RWPE1 (cell line): ENCODE measurements at regions not wholly inside any gene's neighbourhood (a gene's known extent, or its start where the extent isn't known, plus 50 kb on each side); places are given as distances from the start of the nearest gene placed in this dataset.

Experiments
- CTCF ChIA-PET: fragments of 350-600 bp; sonication (Branson Sonifier 250); formaldehyde crosslinking; extraction: SDS; loops from one replicate; lab custom pipeline; 2021; lab: Yijun Ruan, JAX
- POLR2A ChIA-PET: fragments of 400-600 bp; formaldehyde crosslinking; extraction: SDS; loops from one replicate; lab custom pipeline; 2020; ENCODE audit warnings: antibody characterized with exemption; ENCODE audit not compliant: low non-redundant PET; lab: Yijun Ruan, JAX
- DNase-seq: peaks from one replicate; pipeline ENCODE4 v3.0.0; 2012; ENCODE audit warnings: low spot score
- H3K27ac ChIP-seq: fragments of 450-650 bp; 2 replicates; pipeline ENCODE4 v1.5.1; 2017
- TF ChIP-seq, protein P1 (sequence below): fragments of 450-650 bp; conservative IDR thresholded peaks from 2 replicates; pipeline ENCODE4 v1.5.1; 2017; ENCODE audit warnings: low read depth, mild to moderate bottlenecking

DNA sequence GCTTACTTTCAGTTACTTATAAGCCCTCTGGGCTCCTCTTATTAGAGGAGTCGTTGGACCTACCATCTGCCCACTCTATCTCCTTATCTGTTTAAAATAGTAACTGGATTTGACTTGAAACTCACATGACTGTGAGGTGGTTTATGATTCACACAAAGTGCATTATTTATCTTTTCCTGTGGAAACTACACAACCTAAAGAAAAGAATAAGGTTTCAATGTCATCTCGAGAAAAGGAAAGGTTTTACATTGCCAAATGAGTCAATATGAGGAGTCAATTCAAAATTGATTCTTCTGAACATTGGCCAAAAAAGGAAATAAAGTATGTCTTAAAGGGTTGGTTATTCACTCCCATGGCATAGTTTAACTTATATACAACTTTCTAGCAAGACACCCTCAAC lies 225.0 kb upstream of the G2E3 start:
- DNase-seq, result no peak
- TF ChIP-seq, protein P1, sequence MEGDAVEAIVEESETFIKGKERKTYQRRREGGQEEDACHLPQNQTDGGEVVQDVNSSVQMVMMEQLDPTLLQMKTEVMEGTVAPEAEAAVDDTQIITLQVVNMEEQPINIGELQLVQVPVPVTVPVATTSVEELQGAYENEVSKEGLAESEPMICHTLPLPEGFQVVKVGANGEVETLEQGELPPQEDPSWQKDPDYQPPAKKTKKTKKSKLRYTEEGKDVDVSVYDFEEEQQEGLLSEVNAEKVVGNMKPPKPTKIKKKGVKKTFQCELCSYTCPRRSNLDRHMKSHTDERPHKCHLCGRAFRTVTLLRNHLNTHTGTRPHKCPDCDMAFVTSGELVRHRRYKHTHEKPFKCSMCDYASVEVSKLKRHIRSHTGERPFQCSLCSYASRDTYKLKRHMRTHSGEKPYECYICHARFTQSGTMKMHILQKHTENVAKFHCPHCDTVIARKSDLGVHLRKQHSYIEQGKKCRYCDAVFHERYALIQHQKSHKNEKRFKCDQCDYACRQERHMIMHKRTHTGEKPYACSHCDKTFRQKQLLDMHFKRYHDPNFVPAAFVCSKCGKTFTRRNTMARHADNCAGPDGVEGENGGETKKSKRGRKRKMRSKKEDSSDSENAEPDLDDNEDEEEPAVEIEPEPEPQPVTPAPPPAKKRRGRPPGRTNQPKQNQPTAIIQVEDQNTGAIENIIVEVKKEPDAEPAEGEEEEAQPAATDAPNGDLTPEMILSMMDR, result no peak
- no peak overlapping the region for H3K27ac ChIP-seq
- POLR2A ChIA-PET, result no interaction called here
- CTCF ChIA-PET, result no interaction called here

DNA sequence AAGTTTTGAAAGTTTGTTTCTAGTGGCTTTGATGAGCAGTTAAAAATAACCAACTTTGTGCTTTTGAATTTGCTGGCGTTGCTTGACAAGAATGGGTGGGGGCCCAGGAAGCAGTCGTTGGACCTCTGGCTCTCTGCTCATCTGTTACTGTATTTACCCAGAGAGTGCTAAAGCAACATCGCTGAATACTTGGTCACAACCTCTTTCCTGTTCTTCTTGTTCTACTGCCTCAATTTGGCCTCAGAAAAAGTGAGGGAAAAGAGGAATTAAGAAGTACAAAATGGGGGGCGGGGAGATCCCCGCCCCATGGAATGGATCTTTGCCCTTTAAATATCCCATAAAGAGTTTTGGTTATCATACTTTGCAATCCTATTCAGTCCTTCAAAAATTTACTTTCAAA lies 221.5 kb upstream of the G2E3 start:
- TF ChIP-seq, protein P1, result no peak
- DNase-seq, result no peak
- H3K27ac ChIP-seq, result no peak overlapping the region
- ChIA-PET CTCF (no interaction called here), POLR2A (no interaction called here)

DNA sequence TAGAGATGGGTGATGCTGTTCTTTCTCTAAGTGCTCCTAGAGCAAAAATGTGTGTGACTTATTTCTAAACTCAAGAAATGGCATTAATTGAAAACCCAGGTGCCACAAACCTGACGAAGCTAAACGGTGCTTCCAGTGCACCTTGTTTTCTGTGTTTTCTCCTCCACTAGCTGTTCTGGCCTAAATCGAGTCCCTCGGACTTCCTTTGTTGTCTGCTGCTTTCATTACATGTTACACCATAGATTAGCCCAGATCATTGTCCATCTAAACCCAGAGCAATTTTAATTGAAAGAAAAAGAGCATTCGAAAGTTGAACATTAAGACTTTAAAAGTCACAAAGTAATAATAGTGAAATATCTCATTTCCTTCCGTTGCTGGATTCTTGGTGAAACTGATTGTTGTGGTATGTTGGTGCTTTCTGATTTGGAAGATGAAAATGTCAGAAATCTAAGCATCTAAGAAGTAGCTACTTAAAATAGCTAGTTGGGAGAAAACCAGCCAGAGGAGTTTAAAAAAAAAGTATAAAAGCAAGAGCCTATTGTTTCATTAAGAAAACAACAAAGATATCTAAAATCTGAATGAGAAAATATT lies 219.6 kb upstream of the G2E3 start:
- ChIA-PET CTCF (interaction anchor here (1.0 kb wide), 1 partner anchor 97 kb away, joined by 3 read pairs; no protein-coding TSS in a partner anchor), POLR2A (interaction anchor here (0.6 kb wide), 1 partner anchor 196 kb away, joined by 5 read pairs; no protein-coding TSS in a partner anchor)
- no peak overlapping the region for H3K27ac ChIP-seq
- DNase-seq, result no peak
- TF ChIP-seq, protein P1, result no peak

DNA sequence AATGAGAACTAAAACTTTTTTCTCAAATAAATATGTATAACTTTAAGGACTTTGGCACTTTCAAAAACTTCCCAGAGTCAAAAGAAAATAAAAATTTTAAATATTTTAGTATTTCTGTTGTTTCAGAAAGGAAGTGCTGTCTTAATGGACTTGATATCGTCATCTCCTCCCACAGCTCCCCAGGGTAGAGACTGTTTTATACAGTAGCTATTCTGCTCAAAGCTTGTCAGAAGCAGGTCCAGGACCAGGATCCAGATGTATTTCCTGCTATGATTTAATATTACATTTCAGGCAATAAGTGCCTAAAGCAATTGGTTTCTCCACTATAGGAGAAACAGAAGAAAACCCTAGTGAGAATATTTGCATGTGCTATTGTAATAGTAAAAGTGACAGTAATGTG lies 218.5 kb upstream of the G2E3 start:
- TF ChIP-seq, protein P1, result no peak
- ChIA-PET CTCF (no interaction called here), POLR2A (no interaction called here)
- no peak overlapping the region for H3K27ac ChIP-seq
- no peak for DNase-seq

DNA sequence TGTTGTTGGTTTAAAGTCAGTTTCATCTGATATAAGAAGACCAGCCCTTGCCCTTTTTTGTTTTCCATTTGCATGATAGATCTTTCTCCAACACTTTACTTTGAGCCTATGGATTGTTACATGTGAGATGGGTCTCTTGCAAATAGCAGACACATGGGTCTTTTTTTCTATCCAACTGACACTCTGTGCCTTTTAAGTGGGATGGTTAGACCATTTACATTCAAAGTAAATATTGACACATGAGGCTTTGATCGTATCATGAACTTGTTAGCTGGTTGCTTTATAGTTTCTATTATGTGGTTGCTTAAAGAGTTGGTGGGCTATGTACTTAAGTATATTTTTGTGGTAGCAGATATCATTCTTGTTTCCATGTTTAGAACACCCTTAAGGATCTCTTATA lies 213.4 kb upstream of the G2E3 start:
- no peak overlapping the region for H3K27ac ChIP-seq
- no peak for DNase-seq
- CTCF ChIA-PET, result interaction anchor here (0.7 kb wide), 1 partner anchor 157 kb away, joined by 3 read pairs; no protein-coding TSS in a partner anchor
- TF ChIP-seq, protein P1, result no peak
- POLR2A ChIA-PET, result no interaction called here

DNA sequence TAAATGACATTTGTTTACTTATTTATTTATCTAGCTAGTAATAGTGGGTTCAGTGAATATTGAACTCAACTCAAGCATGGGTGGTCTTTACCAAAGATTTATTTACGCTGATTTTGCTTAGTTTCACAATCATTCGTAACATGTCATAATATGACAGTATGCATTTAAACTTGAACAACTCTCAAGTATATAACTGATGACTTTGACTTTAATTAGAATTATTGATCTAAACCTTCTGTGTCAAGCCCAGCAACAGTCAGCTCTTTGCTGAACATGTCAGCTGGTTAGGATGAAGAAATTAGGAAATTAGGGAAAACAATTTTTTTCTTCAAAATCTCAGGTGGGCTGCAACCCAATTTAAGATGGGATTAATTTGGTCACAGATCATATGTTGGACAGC lies 210.5 kb upstream of the G2E3 start:
- DNase-seq, result no peak
- ChIA-PET CTCF (no interaction called here), POLR2A (no interaction called here)
- TF ChIP-seq, protein P1, result no peak
- no peak overlapping the region for H3K27ac ChIP-seq
